CD4-positive, alpha-beta T cell (primary cell): ENCODE measurements at regions not wholly inside any gene's neighbourhood (a gene's known extent, or its start where the extent isn't known, plus 50 kb on each side); places are given as distances from the start of the nearest gene placed in this dataset.

Experiments
- ATAC-seq: fragments of 200-7000 bp; cut with Tn5 transposase; one replicate; pipeline ENCODE4 v1.10.0; 2022; ENCODE audit warnings: mild to moderate bottlenecking; ENCODE audit not compliant: poor library complexity
- CTCF ChIA-PET: fragments of 350-600 bp; sonication (Branson Sonifier 250); formaldehyde crosslinking; loops from one replicate; lab custom pipeline; 2021; ENCODE audit warnings: antibody characterized with exemption, inconsistent platforms; lab: Charles Lee
- POLR2A ChIA-PET: fragments of 350-600 bp; sonication (Branson Sonifier 250); formaldehyde crosslinking; loops from one replicate; lab custom pipeline; 2021; ENCODE audit warnings: antibody characterized with exemption, inconsistent platforms; lab: Charles Lee
- DNase-seq, 14 experiments: peaks; one replicate each; pipeline ENCODE4 v3.0.0-alpha.2; 2013 to 2020; ENCODE audit warnings: mixed read lengths in 2 of 14
- H3K27ac ChIP-seq, 2 donors: one replicate each; pipeline versions ENCODE4 v1.5.1 to v1.7.0; 2013; ENCODE audit warnings: low read length in 2 of 2, low read depth in 1 of 2, mild to moderate bottlenecking in 1 of 2
- H3K27me3 ChIP-seq, 2 experiments: 1 replicate in 1 of 2; 2 replicates in 1 of 2; pipeline versions ENCODE4 v1.6.1 to v1.7.0; 2013; ENCODE audit warnings: low read length in 2 of 2, control low read depth in 1 of 2, mild to moderate bottlenecking in 1 of 2, moderate library complexity in 1 of 2; ENCODE audit not compliant: insufficient read depth in 2 of 2, control insufficient read depth in 1 of 2
- H3K36me3 ChIP-seq: one replicate; pipeline ENCODE4 v1.6.1; 2013; ENCODE audit warnings: low read length, control low read depth; ENCODE audit not compliant: insufficient read depth
- H3K4me1 ChIP-seq: one replicate; pipeline ENCODE4 v1.6.1; 2013; ENCODE audit warnings: low read length, control low read depth; ENCODE audit not compliant: insufficient read depth
- H3K4me3 ChIP-seq: one replicate; pipeline ENCODE4 v1.5.1; 2013; ENCODE audit warnings: mild to moderate bottlenecking, low read length, moderate library complexity
- H3K9me3 ChIP-seq, 2 experiments: 1 replicate in 1 of 2; 2 replicates in 1 of 2; pipeline versions ENCODE4 v1.6.1 to v1.7.0; 2013; ENCODE audit warnings: low read length in 2 of 2, mild to moderate bottlenecking in 2 of 2, control low read depth in 1 of 2, moderate library complexity in 1 of 2; ENCODE audit not compliant: control insufficient read depth in 1 of 2, insufficient read depth in 1 of 2
- H3K27ac Mint-ChIP-seq: one replicate; pipeline ENCODE4 v1.8.0; 2020; ENCODE audit warnings: mixed read lengths
- H3K27me3 Mint-ChIP-seq: one replicate; pipeline ENCODE4 v1.8.0; 2021; ENCODE audit warnings: mixed read lengths
- H3K36me3 Mint-ChIP-seq: one replicate; pipeline ENCODE4 v1.8.0; 2021; ENCODE audit warnings: low read depth, mixed read lengths
- H3K4me1 Mint-ChIP-seq: one replicate; pipeline ENCODE4 v1.8.0; 2021; ENCODE audit warnings: low read depth, mixed read lengths
- H3K4me3 Mint-ChIP-seq: one replicate; pipeline ENCODE4 v1.8.0; 2020; ENCODE audit warnings: mild to moderate bottlenecking, mixed read lengths
- H3K9me3 Mint-ChIP-seq: one replicate; pipeline ENCODE4 v1.8.0; 2020; ENCODE audit warnings: mixed read lengths
- CTCF ChIP-seq: fragments of 200-600 bp; IDR thresholded peaks from one replicate; pipeline ENCODE4 v1.8.0; 2022; ENCODE audit warnings: antibody characterized with exemption, mild to moderate bottlenecking
- intact Hi-C, 2 experiments: fragments of 100-400 bp; cut with DNase I in 1 of 2; cut with micrococcal nuclease in 1 of 2; formaldehyde crosslinking; loops; one replicate each; pipeline versions ENCODE4 v1.15.1 to v1.9.0; 2023 to 2025; cut with DNase I, micrococcal nuclease

GRCh38 chr18:38033282-38033681, 467.7 kb upstream of the CELF4 start:
- Histone ChIP-seq H3K27ac (no peak overlapping the region), H3K27me3 (no peaks in the 10 kb centered on the region), H3K9me3 (peaks cover 0 to 20% of the 10 kb centered on the region in 2 experiments), H3K36me3 (no peaks in the 10 kb centered on the region), H3K4me3 (no peak overlapping the region), H3K4me1 (no peaks in the 10 kb centered on the region)
- TF ChIP-seq CTCF, result no peak
- Mint-ChIP-seq H3K27me3 (no peaks in the 10 kb centered on the region), H3K36me3 (no peaks in the 10 kb centered on the region), H3K27ac (no peak overlapping the region), H3K9me3 (no peaks in the 10 kb centered on the region), H3K4me1 (no peaks in the 10 kb centered on the region), H3K4me3 (no peak overlapping the region)
- no peak for ATAC-seq
- CTCF ChIA-PET, result no interaction called here
- intact Hi-C loops, result no loop called here
- DNase-seq, result no peak
- POLR2A ChIA-PET, result no interaction called here

GRCh38 chr18:38032516-38032915, 466.9 kb upstream of the CELF4 start:
- intact Hi-C loops, result no loop called here
- ATAC-seq (no peak), DNase-seq (no peak)
- Mint-ChIP-seq H3K4me1 (no peaks in the 10 kb centered on the region), H3K27me3 (no peaks in the 10 kb centered on the region), H3K27ac (no peak overlapping the region), H3K9me3 (no peaks in the 10 kb centered on the region), H3K4me3 (no peak overlapping the region), H3K36me3 (no peaks in the 10 kb centered on the region)
- no peaks in the 10 kb centered on the region for H3K27me3 ChIP-seq
- ChIA-PET POLR2A (no interaction called here), CTCF (no interaction called here)
- no peaks in the 10 kb centered on the region for H3K36me3 ChIP-seq
- TF ChIP-seq CTCF, result no peak
- no peaks in the 10 kb centered on the region for H3K4me1 ChIP-seq
- H3K27ac ChIP-seq, result no peak overlapping the region
- no peak overlapping the region for H3K4me3 ChIP-seq
- peaks cover 0 to 16% of the 10 kb centered on the region in 2 experiments for H3K9me3 ChIP-seq

- no peaks in the 10 kb centered on the region for H3K9me3 Mint-ChIP-seq
- no peaks in the 10 kb centered on the region for H3K36me3 Mint-ChIP-seq
- ATAC-seq (no peak), DNase-seq (no peak)
- Histone ChIP-seq H3K9me3 (peaks cover 0 to 20% of the 10 kb centered on the region in 2 experiments), H3K27me3 (no peaks in the 10 kb centered on the region), H3K4me1 (no peaks in the 10 kb centered on the region), H3K4me3 (no peak overlapping the region), H3K36me3 (no peaks in the 10 kb centered on the region), H3K27ac (no peak overlapping the region)
- TF ChIP-seq CTCF, result no peak
- H3K27ac Mint-ChIP-seq, result no peak overlapping the region
- H3K4me3 Mint-ChIP-seq, result no peak overlapping the region
- no peaks in the 10 kb centered on the region for H3K4me1 Mint-ChIP-seq
- POLR2A ChIA-PET, result no interaction called here
- intact Hi-C loops, result no loop called here
- no peaks in the 10 kb centered on the region for H3K27me3 Mint-ChIP-seq
- CTCF ChIA-PET, result no interaction called here
Measured at GRCh38 chr18:38028946-38029345, 463.3 kb upstream of the CELF4 start.
